ENCODE measurements at regions not wholly inside any gene's neighbourhood (a gene's known extent, or its start where the extent isn't known, plus 50 kb on each side); places are given as distances from the start of the nearest gene placed in this dataset.

DNA sequence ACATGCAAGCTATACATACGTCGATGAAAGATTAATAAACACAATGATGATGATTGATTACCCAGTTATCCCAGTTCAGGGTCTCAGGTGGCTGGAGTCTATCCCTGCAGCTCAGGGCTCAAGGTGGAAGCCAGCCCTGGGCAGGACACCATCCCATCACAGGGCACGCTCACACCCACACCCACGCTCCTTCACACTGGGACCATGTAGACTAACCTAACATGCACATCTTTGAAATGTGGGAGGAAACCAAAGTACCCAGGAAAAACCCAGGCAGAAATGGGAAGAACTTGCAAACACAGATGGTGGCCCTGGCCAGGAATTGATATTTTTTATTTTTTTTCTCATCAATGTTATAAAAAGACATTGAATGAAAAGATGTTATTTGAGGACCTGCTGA is 151.4 kb upstream of the MCTP2 start (continued):
- TF ChIP-seq, protein P1, sequence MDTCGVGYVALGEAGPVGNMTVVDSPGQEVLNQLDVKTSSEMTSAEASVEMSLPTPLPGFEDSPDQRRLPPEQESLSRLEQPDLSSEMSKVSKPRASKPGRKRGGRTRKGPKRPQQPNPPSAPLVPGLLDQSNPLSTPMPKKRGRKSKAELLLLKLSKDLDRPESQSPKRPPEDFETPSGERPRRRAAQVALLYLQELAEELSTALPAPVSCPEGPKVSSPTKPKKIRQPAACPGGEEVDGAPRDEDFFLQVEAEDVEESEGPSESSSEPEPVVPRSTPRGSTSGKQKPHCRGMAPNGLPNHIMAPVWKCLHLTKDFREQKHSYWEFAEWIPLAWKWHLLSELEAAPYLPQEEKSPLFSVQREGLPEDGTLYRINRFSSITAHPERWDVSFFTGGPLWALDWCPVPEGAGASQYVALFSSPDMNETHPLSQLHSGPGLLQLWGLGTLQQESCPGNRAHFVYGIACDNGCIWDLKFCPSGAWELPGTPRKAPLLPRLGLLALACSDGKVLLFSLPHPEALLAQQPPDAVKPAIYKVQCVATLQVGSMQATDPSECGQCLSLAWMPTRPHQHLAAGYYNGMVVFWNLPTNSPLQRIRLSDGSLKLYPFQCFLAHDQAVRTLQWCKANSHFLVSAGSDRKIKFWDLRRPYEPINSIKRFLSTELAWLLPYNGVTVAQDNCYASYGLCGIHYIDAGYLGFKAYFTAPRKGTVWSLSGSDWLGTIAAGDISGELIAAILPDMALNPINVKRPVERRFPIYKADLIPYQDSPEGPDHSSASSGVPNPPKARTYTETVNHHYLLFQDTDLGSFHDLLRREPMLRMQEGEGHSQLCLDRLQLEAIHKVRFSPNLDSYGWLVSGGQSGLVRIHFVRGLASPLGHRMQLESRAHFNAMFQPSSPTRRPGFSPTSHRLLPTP (IDR thresholded peaks at IDR 0.05; ENCODE audit: borderline replicate concordance, extremely low read depth, insufficient read length) = no peak
- TF ChIP-seq, protein P2, sequence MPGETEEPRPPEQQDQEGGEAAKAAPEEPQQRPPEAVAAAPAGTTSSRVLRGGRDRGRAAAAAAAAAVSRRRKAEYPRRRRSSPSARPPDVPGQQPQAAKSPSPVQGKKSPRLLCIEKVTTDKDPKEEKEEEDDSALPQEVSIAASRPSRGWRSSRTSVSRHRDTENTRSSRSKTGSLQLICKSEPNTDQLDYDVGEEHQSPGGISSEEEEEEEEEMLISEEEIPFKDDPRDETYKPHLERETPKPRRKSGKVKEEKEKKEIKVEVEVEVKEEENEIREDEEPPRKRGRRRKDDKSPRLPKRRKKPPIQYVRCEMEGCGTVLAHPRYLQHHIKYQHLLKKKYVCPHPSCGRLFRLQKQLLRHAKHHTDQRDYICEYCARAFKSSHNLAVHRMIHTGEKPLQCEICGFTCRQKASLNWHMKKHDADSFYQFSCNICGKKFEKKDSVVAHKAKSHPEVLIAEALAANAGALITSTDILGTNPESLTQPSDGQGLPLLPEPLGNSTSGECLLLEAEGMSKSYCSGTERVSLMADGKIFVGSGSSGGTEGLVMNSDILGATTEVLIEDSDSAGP (CRISPR knock-in tag; IDR thresholded peaks at IDR 0.05) = no peak
- TF ChIP-seq CSDE1 (IDR thresholded peaks at IDR 0.05) = no peak

DNA sequence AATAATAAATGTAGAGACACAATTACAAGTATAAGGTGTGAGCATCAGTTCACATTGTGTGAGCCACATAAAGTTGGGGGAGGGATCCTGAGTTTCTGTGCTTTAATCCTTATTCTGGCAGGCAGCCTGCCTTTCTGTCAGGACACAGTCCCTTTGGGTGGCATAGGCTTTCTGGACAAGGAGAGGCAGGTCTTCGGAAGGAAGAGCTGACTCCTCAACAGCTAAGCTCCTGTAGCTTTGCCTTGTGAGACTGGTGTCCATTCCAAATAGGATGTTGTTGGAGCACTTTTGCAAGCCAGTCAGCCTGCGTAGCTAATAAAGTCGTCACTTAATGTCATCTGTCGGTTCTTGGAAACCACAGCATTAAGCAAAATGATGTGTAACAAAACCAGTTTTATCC is 151.9 kb upstream of the MCTP2 start:
- ATAC-seq = no peak
- 0% methylated on average over 4 of the region's 4 CpGs for WGBS (ENCODE audit: insufficient coverage, low coverage, missing lambda C conversion rate)
- intact Hi-C loops (cut with micrococcal nuclease) = no loop called here

More for the DNA sequence above, 151.9 kb upstream of the MCTP2 start:
- H3K9me1 ChIP-seq (ENCODE audit: control insufficient read depth, insufficient read depth, low read length) = no peaks in the 10 kb centered on the region
- no peaks in the 10 kb centered on the region for H3K4me1 ChIP-seq (replicated peaks in 1 of 2; ENCODE audit: control insufficient read depth in 2 of 2, insufficient read depth in 2 of 2, low read length in 2 of 2)
- no peaks in the 10 kb centered on the region for H3K79me2 ChIP-seq (ENCODE audit: control insufficient read depth, insufficient read depth, low read length)
- H4K20me1 ChIP-seq (replicated peaks; ENCODE audit: control insufficient read depth, insufficient read depth, low read length) = no peaks in the 10 kb centered on the region
- no peak overlapping the region for H3K27ac ChIP-seq (ENCODE audit: extremely low read depth, low read depth, low read length)
- no peaks in the 10 kb centered on the region for H3K9me3 ChIP-seq (replicated peaks; ENCODE audit: control insufficient read depth, insufficient read depth, low read depth, low read length)
- no peaks in the 10 kb centered on the region for H3K27me3 ChIP-seq (ENCODE audit: control insufficient read depth in 2 of 2, insufficient read depth in 2 of 2, low read length in 2 of 2)
- H3K36me3 ChIP-seq (ENCODE audit: control insufficient read depth, insufficient read depth, low read length) = no peaks in the 10 kb centered on the region
- ChIA-PET POLR2A (no interaction called here), CTCF (ENCODE audit: low intra/inter-chr PET ratio) (no interaction called here)
- BruUV-seq (replicated peaks) = no TSS peak
- no peak overlapping the region for H3K4me3 ChIP-seq
- TF ChIP-seq POLR2G (IDR thresholded peaks at IDR 0.05; ENCODE audit: low read depth, low read length) (no peak), HLTF (IDR thresholded peaks at IDR 0.05) (no peak), RBM34 (IDR thresholded peaks at IDR 0.05; ENCODE audit: borderline replicate concordance, insufficient read depth, low read length) (no peak), ZNF780A (CRISPR knock-in tag; IDR thresholded peaks at IDR 0.05) (no peak), ZNF232 (CRISPR knock-in tag; IDR thresholded peaks at IDR 0.05) (no peak), EP300 (IDR thresholded peaks at IDR 0.05; ENCODE audit: low read length) (no peak), KLF10 (CRISPR knock-in tag; IDR thresholded peaks at IDR 0.05) (no peak)
- TF ChIP-seq, protein P3, sequence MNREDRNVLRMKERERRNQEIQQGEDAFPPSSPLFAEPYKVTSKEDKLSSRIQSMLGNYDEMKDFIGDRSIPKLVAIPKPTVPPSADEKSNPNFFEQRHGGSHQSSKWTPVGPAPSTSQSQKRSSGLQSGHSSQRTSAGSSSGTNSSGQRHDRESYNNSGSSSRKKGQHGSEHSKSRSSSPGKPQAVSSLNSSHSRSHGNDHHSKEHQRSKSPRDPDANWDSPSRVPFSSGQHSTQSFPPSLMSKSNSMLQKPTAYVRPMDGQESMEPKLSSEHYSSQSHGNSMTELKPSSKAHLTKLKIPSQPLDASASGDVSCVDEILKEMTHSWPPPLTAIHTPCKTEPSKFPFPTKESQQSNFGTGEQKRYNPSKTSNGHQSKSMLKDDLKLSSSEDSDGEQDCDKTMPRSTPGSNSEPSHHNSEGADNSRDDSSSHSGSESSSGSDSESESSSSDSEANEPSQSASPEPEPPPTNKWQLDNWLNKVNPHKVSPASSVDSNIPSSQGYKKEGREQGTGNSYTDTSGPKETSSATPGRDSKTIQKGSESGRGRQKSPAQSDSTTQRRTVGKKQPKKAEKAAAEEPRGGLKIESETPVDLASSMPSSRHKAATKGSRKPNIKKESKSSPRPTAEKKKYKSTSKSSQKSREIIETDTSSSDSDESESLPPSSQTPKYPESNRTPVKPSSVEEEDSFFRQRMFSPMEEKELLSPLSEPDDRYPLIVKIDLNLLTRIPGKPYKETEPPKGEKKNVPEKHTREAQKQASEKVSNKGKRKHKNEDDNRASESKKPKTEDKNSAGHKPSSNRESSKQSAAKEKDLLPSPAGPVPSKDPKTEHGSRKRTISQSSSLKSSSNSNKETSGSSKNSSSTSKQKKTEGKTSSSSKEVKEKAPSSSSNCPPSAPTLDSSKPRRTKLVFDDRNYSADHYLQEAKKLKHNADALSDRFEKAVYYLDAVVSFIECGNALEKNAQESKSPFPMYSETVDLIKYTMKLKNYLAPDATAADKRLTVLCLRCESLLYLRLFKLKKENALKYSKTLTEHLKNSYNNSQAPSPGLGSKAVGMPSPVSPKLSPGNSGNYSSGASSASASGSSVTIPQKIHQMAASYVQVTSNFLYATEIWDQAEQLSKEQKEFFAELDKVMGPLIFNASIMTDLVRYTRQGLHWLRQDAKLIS (CRISPR knock-in tag; IDR thresholded peaks at IDR 0.05) = no peak
- TF ChIP-seq, protein P4, sequence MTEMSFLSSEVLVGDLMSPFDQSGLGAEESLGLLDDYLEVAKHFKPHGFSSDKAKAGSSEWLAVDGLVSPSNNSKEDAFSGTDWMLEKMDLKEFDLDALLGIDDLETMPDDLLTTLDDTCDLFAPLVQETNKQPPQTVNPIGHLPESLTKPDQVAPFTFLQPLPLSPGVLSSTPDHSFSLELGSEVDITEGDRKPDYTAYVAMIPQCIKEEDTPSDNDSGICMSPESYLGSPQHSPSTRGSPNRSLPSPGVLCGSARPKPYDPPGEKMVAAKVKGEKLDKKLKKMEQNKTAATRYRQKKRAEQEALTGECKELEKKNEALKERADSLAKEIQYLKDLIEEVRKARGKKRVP (CRISPR knock-in tag; IDR thresholded peaks at IDR 0.05) = no peak
- no peak for DNase-seq (ENCODE audit: extremely low read depth in 1 of 4, low spot score in 3 of 4)
- in situ Hi-C loops (cut with MboI) = no loop called here
- no peak for FAIRE-seq
- H2AFZ ChIP-seq (ENCODE audit: low read depth, low read length) = no peak overlapping the region
- no peak overlapping the region for H3K9ac ChIP-seq (ENCODE audit: insufficient read depth in 1 of 2, low read depth in 2 of 2, low read length in 2 of 2)
- H3K4me2 ChIP-seq (ENCODE audit: insufficient read depth, low read length) = no peak overlapping the region

All from K562 (cell line).